Loucy (cell line): ENCODE measurements at regions not wholly inside any gene's neighbourhood (a gene's known extent, or its start where the extent isn't known, plus 50 kb on each side); places are given as distances from the start of the nearest gene placed in this dataset.

Source experiments
- H2AFZ ChIP-seq: fragments of 200-600 bp; sonication (generic); 2 replicates; pipeline ENCODE4 v1.6.0; 2016; ENCODE audit warnings: antibody characterized with exemption, mild to moderate bottlenecking, low read length, moderate library complexity
- H3F3A ChIP-seq: fragments of 200-600 bp; 2 replicates; pipeline ENCODE4 v1.6.0; 2016; ENCODE audit warnings: antibody characterized with exemption, low read depth, mild to moderate bottlenecking
- H3K27me3 ChIP-seq: fragments of 200-600 bp; sonication (generic); 2 replicates; pipeline ENCODE4 v1.6.1; 2014; ENCODE audit warnings: low read length, mild to moderate bottlenecking; ENCODE audit not compliant: insufficient read depth, poor library complexity, severe bottlenecking
- H3K36me3 ChIP-seq: fragments of 200-600 bp; sonication (generic); 2 replicates; pipeline ENCODE4 v1.6.1; 2016; ENCODE audit warnings: low read length; ENCODE audit not compliant: insufficient read depth
- H3K4me1 ChIP-seq: fragments of 200-600 bp; sonication (generic); 2 replicates; pipeline ENCODE4 v1.5.1; 2014; ENCODE audit warnings: low read length, mild to moderate bottlenecking; ENCODE audit not compliant: insufficient read depth, poor library complexity, severe bottlenecking
- H3K4me2 ChIP-seq: fragments of 200-600 bp; sonication (generic); 2 replicates; pipeline ENCODE4 v1.6.0; 2014; ENCODE audit warnings: antibody characterized with exemption, low read length, low read depth, mild to moderate bottlenecking; ENCODE audit not compliant: poor library complexity, severe bottlenecking
- H3K4me3 ChIP-seq: fragments of 200-600 bp; sonication (generic); 2 replicates; pipeline ENCODE4 v1.5.1; 2014; ENCODE audit warnings: low read length, mild to moderate bottlenecking, mixed read lengths; ENCODE audit not compliant: poor library complexity, severe bottlenecking
- H3K79me2 ChIP-seq: fragments of 200-600 bp; sonication (generic); 2 replicates; pipeline ENCODE4 v1.6.1; 2014; ENCODE audit warnings: low read length; ENCODE audit not compliant: insufficient read depth
- H3K9ac ChIP-seq: fragments of 200-600 bp; sonication (generic); 2 replicates; pipeline ENCODE4 v1.6.0; 2014; ENCODE audit warnings: mild to moderate bottlenecking, low read depth, low read length, moderate library complexity; ENCODE audit not compliant: poor library complexity, severe bottlenecking
- H3K9me2 ChIP-seq: fragments of 200-600 bp; sonication (generic); replicated peaks from 2 replicates; pipeline ENCODE4 v1.6.1; 2016; ENCODE audit warnings: low read depth, low read length, mixed read lengths
- H3K9me3 ChIP-seq: fragments of 200-600 bp; sonication (generic); 2 replicates; pipeline ENCODE4 v1.6.1; 2014; ENCODE audit warnings: mild to moderate bottlenecking, antibody characterized with exemption, low read length, low read depth; ENCODE audit not compliant: insufficient read depth
- H4K20me1 ChIP-seq: fragments of 200-600 bp; sonication (generic); 2 replicates; pipeline ENCODE4 v1.6.0; 2014; ENCODE audit warnings: antibody characterized with exemption, low read length, mild to moderate bottlenecking; ENCODE audit not compliant: insufficient read depth, poor library complexity, severe bottlenecking
- CTCF ChIP-seq: fragments of 200-600 bp; sonication (generic); conservative IDR thresholded peaks from 2 replicates; pipeline ENCODE4 v1.5.1; 2014; ENCODE audit warnings: mild to moderate bottlenecking, antibody characterized with exemption, low read length
- EZH2phosphoT487 ChIP-seq: fragments of 200-600 bp; IDR thresholded peaks from 2 replicates; pipeline ENCODE4 v1.6.1; 2018; ENCODE audit warnings: antibody characterized with exemption, mild to moderate bottlenecking, moderate library complexity, borderline replicate concordance

GRCh38 chr2:223472771-223473170, 129.4 kb downstream of the SCG2 start:
- Histone ChIP-seq H4K20me1 (no peaks in the 10 kb centered on the region), H3F3A (no peaks in the 10 kb centered on the region), H3K36me3 (no peaks in the 10 kb centered on the region), H3K9ac (no peak overlapping the region), H3K4me3 (no peak overlapping the region), H3K9me2 (no peaks in the 10 kb centered on the region), H3K79me2 (no peaks in the 10 kb centered on the region), H3K4me2 (no peak overlapping the region), H3K9me3 (no peaks in the 10 kb centered on the region), H3K4me1 (peaks cover 9% of the 10 kb centered on the region), H2AFZ (no peak overlapping the region), H3K27me3 (no peaks in the 10 kb centered on the region)
- TF ChIP-seq EZH2phosphoT487, result no peak

- Histone ChIP-seq H3K27me3 (no peaks in the 10 kb centered on the region), H3K36me3 (no peaks in the 10 kb centered on the region), H2AFZ (no peak overlapping the region), H3K4me2 (no peak overlapping the region), H3K9me2 (no peaks in the 10 kb centered on the region), H3K79me2 (no peaks in the 10 kb centered on the region), H3K4me1 (no peaks in the 10 kb centered on the region), H3F3A (no peaks in the 10 kb centered on the region), H3K9me3 (no peaks in the 10 kb centered on the region), H3K9ac (no peak overlapping the region), H3K4me3 (no peak overlapping the region), H4K20me1 (no peaks in the 10 kb centered on the region)
- no peak for TF ChIP-seq CTCF
- TF ChIP-seq EZH2phosphoT487, result no peak
These were observed 127.3 kb downstream of the SCG2 start for GRCh38 chr2:223474893-223475292.

- TF ChIP-seq EZH2phosphoT487 (no peak), CTCF (no peak)
- Histone ChIP-seq H3K9me2 (no peaks in the 10 kb centered on the region), H3K79me2 (no peaks in the 10 kb centered on the region)
These were observed 126.3 kb downstream of the SCG2 start for GRCh38 chr2:223475901-223476300.

GRCh38 chr2:223477318-223477717, 124.8 kb downstream of the SCG2 start:
- no peaks in the 10 kb centered on the region for H4K20me1 ChIP-seq

More at GRCh38 chr2:223475901-223476300, 126.3 kb downstream of the SCG2 start:
- H4K20me1 ChIP-seq, result no peaks in the 10 kb centered on the region
- H3K4me3 ChIP-seq, result no peak overlapping the region
- H3K4me2 ChIP-seq, result no peak overlapping the region
- H3F3A ChIP-seq, result no peaks in the 10 kb centered on the region
- H3K27me3 ChIP-seq, result no peaks in the 10 kb centered on the region
- H3K4me1 ChIP-seq, result no peaks in the 10 kb centered on the region
- no peak overlapping the region for H3K9ac ChIP-seq
- H2AFZ ChIP-seq, result no peak overlapping the region
- no peaks in the 10 kb centered on the region for H3K9me3 ChIP-seq
- H3K36me3 ChIP-seq, result no peaks in the 10 kb centered on the region

More at GRCh38 chr2:223477318-223477717, 124.8 kb downstream of the SCG2 start:
- H3F3A ChIP-seq, result no peaks in the 10 kb centered on the region
- no peaks in the 10 kb centered on the region for H3K27me3 ChIP-seq
- no peaks in the 10 kb centered on the region for H3K9me3 ChIP-seq
- peak overlapping the region; percentile 30; the same call in 1 of the 2 replicates for H2AFZ ChIP-seq
- no peak overlapping the region for H3K4me2 ChIP-seq
- H3K9me2 ChIP-seq, result no peaks in the 10 kb centered on the region
- peaks cover 8% of the 10 kb centered on the region for H3K4me1 ChIP-seq
- H3K9ac ChIP-seq, result no peak overlapping the region
- no peaks in the 10 kb centered on the region for H3K79me2 ChIP-seq
- TF ChIP-seq EZH2phosphoT487, result no peak
- no peak for TF ChIP-seq CTCF
- H3K4me3 ChIP-seq, result no peak overlapping the region
- H3K36me3 ChIP-seq, result no peaks in the 10 kb centered on the region
